Right ventricle myocardium inferior (tissue), 1 donor: ENCODE measurements at regions not wholly inside any gene's neighbourhood (a gene's known extent, or its start where the extent isn't known, plus 50 kb on each side); places are given as distances from the start of the nearest gene placed in this dataset.

Source experiments
- ATAC-seq: fragments of 200-7000 bp; cut with Tn5 transposase; one replicate; pipeline ENCODE4 v1.9.1; 2020; ENCODE audit warnings: mild to moderate bottlenecking, moderate library complexity
- DNase-seq: peaks from one replicate; pipeline ENCODE4 v3.0.0; 2021; ENCODE audit errors: missing footprints
- intact Hi-C: fragments of 100-400 bp; cut with DNase I; formaldehyde crosslinking; loops from one replicate; pipeline ENCODE4 v1.11.0; 2022
- donor health status: DM: no; HTN: yes; CAD: no; lungs with severe emphysema.

GRCh38 chr9:108225149-108225800 lies 630.5 kb downstream of the ACTL7B start:
- ATAC-seq (no peak), DNase-seq (no peak)
- intact Hi-C loops, result no loop called here

- ATAC-seq, result no peak
- intact Hi-C loops, result no loop called here
- no peak for DNase-seq
Measured at GRCh38 chr9:108224716-108225115, 631.1 kb downstream of the ACTL7B start.

GRCh38 chr9:108219664-108220063 lies 636.1 kb downstream of the ACTL7B start:
- intact Hi-C loops, result no loop called here
- no peak for DNase-seq
- ATAC-seq, result no peak

- no peak for DNase-seq
- intact Hi-C loops, result no loop called here
- no peak for ATAC-seq
Measured at GRCh38 chr9:108217431-108218349, 638.1 kb downstream of the ACTL7B start.

GRCh38 chr9:108213511-108213910 lies 642.3 kb downstream of the ACTL7B start:
- ATAC-seq, result no peak

GRCh38 chr9:108212184-108212583 lies 643.6 kb downstream of the ACTL7B start:
- intact Hi-C loops, result no loop called here

More at GRCh38 chr9:108213511-108213910, 642.3 kb downstream of the ACTL7B start:
- no peak for DNase-seq
- intact Hi-C loops, result no loop called here

GRCh38 chr9:108211411-108211955 lies 644.3 kb downstream of the ACTL7B start:
- intact Hi-C loops, result no loop called here
- ATAC-seq, result no peak
- DNase-seq, result no peak

More at GRCh38 chr9:108212184-108212583, 643.6 kb downstream of the ACTL7B start:
- ATAC-seq, result no peak
- DNase-seq, result no peak

GRCh38 chr9:108209132-108209685 lies 646.6 kb downstream of the ACTL7B start:
- no peak for ATAC-seq
- intact Hi-C loops, result no loop called here
- DNase-seq, result no peak

- intact Hi-C loops, result no loop called here
- no peak for DNase-seq
- ATAC-seq, result no peak
Measured at GRCh38 chr9:108207561-108208165, 648.1 kb downstream of the ACTL7B start.

- intact Hi-C loops, result no loop called here
- no peak for DNase-seq
- no peak for ATAC-seq
Measured at GRCh38 chr9:108205276-108205675, 650.5 kb downstream of the ACTL7B start.

- intact Hi-C loops, result no loop called here
- no peak for DNase-seq
- no peak for ATAC-seq
Measured at GRCh38 chr9:108197899-108198298, 657.9 kb downstream of the ACTL7B start.

- ATAC-seq (no peak), DNase-seq (no peak)
- intact Hi-C loops, result no loop called here
Measured at GRCh38 chr9:108197008-108197365, 658.8 kb downstream of the ACTL7B start.

GRCh38 chr9:108196332-108197007 lies 659.3 kb downstream of the ACTL7B start:
- intact Hi-C loops, result no loop called here
- ATAC-seq (no peak), DNase-seq (no peak)

GRCh38 chr9:108194154-108194553 lies 661.6 kb downstream of the ACTL7B start:
- intact Hi-C loops, result no loop called here
- no peak for DNase-seq
- no peak for ATAC-seq

- ATAC-seq (no peak), DNase-seq (no peak)
- intact Hi-C loops, result no loop called here
Measured at GRCh38 chr9:108193026-108193710, 662.6 kb downstream of the ACTL7B start.

GRCh38 chr9:108191065-108191464 lies 664.7 kb downstream of the ACTL7B start:
- intact Hi-C loops, result no loop called here

GRCh38 chr9:108188976-108189375 lies 666.8 kb downstream of the ACTL7B start:
- ATAC-seq (no peak), DNase-seq (no peak)
- intact Hi-C loops, result no loop called here

More at GRCh38 chr9:108191065-108191464, 664.7 kb downstream of the ACTL7B start:
- DNase-seq (no peak), ATAC-seq (no peak)

GRCh38 chr9:108188482-108188881 lies 667.3 kb downstream of the ACTL7B start:
- ATAC-seq (no peak), DNase-seq (no peak)
- intact Hi-C loops, result no loop called here
